Cardiac fibroblast (primary cell): ENCODE measurements at regions not wholly inside any gene's neighbourhood (a gene's known extent, or its start where the extent isn't known, plus 50 kb on each side); places are given as distances from the start of the nearest gene placed in this dataset.

ENCODE experiments used
- DNase-seq, 2 donors: peaks; one replicate each; pipeline versions ENCODE4 v3.0.0 to v3.0.0-alpha.2; 2010; ENCODE audit warnings: low read depth in 2 of 2
- H3K4me3 ChIP-seq, 2 donors: replicated peaks in 1 of 2; 1 replicate in 1 of 2; 2 replicates in 1 of 2; pipeline ENCODE4 v1.5.1; 2011; ENCODE audit warnings: low read depth in 2 of 2, low read length in 2 of 2, mild to moderate bottlenecking in 2 of 2, moderate library complexity in 1 of 2
- CTCF ChIP-seq: IDR thresholded peaks from one replicate; pipeline ENCODE4 v1.5.1; 2011; ENCODE audit warnings: low read depth, mild to moderate bottlenecking, low read length, inconsistent platforms

- TF ChIP-seq CTCF: no peak
- DNase-seq: no peak
- no peak overlapping the region for H3K4me3 ChIP-seq
Measured at GRCh38 chr5:104429911-104430310, 867.3 kb upstream of the NUDT12 start.

- TF ChIP-seq CTCF: no peak
- H3K4me3 ChIP-seq: no peak overlapping the region
- peak in 1 of 2 donors; percentile 10 for DNase-seq
Measured at GRCh38 chr5:104421431-104421830, 858.8 kb upstream of the NUDT12 start.

- no peak for DNase-seq
- TF ChIP-seq CTCF: no peak
- no peak overlapping the region for H3K4me3 ChIP-seq
Measured at GRCh38 chr5:104418056-104418455, 855.5 kb upstream of the NUDT12 start.

- TF ChIP-seq CTCF: peak; percentile 35
- peak; percentile 23 to 51 for DNase-seq
- H3K4me3 ChIP-seq: no peak overlapping the region
Measured at GRCh38 chr5:104412649-104413240, 850.2 kb upstream of the NUDT12 start.

- no peak for TF ChIP-seq CTCF
- no peak for DNase-seq
- H3K4me3 ChIP-seq: no peak overlapping the region
Measured at GRCh38 chr5:104400941-104401340, 838.4 kb upstream of the NUDT12 start.

GRCh38 chr5:104385906-104386305 lies 823.3 kb upstream of the NUDT12 start:
- no peak for DNase-seq
- H3K4me3 ChIP-seq: no peak overlapping the region
- no peak for TF ChIP-seq CTCF

GRCh38 chr5:104375345-104375744 lies 812.8 kb upstream of the NUDT12 start:
- H3K4me3 ChIP-seq: no peak overlapping the region
- no peak for TF ChIP-seq CTCF
- no peak for DNase-seq
